GM18499 (cell line): ENCODE measurements at regions not wholly inside any gene's neighbourhood (a gene's known extent, or its start where the extent isn't known, plus 50 kb on each side); places are given as distances from the start of the nearest gene placed in this dataset.
"Not testable (repeated sequence)": the region's sequence is repeated elsewhere in the genome, so short reads cannot be mapped to it uniquely, and the experiment has no call there.

Experiments
- ATAC-seq: cut with Tn5 transposase; IDR thresholded peaks from one replicate; pipeline ENCODE4 v1.9.1; 2021; ENCODE audit warnings: moderate number of reproducible peaks; ENCODE audit not compliant: insufficient read depth, unreplicated experiment

DNA sequence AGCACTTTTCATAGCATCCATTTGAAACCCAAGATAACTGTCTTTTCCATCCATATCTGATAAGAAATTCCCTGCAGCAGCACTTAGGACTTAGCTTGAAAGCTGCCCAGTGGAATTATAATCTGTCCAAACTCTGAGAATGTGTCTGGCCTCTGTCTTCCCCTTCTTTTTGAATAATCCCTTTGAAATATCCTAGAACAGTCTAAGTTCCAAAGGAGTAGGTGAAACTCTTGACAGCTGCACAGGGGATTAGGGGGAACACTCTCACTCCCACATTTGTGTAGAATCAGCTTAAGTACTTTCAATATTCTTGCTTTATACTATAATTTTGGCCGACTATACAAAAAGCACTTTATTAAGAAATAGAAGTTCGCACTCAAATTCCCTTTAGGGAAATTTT lies 157.7 kb downstream of the PAPSS1 start:
- ATAC-seq = no peak

GRCh38 chr4:107561481-107561880 lies 158.6 kb downstream of the PAPSS1 start:
- no peak for ATAC-seq

- no peak for ATAC-seq
These were observed 160.4 kb downstream of the PAPSS1 start for GRCh38 chr4:107559653-107560052.

DNA sequence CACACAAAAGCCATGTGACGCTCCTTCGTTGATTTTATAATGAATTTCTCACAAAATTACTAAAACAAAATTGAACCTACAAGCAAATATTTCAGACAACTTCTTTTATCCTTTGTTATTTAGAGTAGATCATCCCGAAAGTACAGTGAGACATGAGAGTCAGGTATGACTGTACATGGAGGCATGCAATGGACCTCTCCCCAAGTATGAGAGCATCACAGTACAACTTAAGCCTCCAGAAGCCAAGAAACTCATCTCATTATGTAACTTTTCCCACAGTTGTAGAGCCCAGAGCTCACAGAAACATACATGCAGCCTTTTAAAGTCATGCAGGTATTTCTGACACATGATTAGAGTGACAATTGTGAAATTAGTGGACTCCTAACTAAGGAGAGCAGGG lies 167.7 kb downstream of the PAPSS1 start:
- no peak for ATAC-seq

GRCh38 chr4:107548211-107548905 lies 171.7 kb downstream of the PAPSS1 start:
- no peak for ATAC-seq

DNA sequence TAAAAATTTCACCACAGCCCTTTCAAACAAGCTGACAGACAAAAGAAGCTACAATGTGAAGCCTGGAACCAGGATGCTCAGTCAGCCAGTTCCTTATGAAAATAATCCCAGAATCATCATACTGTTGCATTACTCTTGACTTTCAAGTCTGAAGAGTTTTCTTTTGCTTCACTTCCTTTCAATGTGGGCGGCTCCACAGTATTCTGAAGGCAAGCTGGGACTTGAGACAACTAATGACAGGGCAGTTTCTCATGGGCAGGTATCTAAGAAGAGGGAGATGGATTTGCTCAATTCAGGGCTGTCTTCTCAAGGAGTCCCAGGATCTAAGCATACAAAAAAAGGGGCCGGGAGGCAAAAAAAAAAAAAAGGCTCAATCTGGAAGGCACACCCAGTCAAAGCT lies 173.4 kb downstream of the PAPSS1 start:
- no peak for ATAC-seq

DNA sequence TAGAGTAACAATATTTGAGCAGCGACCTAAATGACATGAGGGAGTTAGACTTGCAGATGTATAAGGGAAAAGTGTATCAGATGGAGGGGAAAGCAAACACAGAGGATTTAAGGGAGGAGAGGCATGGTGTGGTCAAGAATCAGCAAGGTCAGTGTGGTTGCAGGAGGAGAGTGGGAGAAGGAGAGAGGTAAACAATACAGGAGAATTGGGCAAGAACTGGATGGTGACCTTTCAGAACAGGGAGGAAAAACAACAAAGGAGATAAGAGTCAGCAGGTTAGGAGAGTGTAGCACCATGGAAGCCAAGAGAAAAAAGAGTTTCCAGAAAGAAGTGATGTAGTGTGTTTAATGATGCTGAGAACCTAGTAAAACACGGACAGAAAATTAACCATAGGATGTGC lies 178.5 kb downstream of the PAPSS1 start:
- no peak for ATAC-seq

- ATAC-seq = no peak
These were observed 188.1 kb downstream of the PAPSS1 start for GRCh38 chr4:107531927-107532326.

GRCh38 chr4:107520368-107520767 lies 199.7 kb downstream of the PAPSS1 start:
- no peak for ATAC-seq

DNA sequence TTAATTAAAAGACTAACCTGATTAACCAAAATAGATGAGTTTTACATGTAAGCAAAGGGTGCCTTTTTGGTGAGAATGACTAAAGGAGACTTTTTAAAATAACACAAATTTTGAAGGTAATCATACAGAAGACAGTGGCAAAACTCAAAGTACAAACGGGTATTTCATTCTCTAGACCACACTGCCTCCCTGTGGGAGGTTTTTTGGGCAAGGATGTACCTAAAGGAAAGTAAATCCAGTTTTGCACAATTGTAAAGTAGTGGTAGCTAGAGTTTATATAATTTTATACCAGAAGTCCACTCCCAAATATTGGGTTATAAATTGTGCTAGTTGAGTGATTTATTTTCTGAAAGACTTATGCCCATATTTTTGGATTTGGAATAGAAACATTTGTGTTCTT lies 201.0 kb downstream of the PAPSS1 start:
- ATAC-seq = no peak

DNA sequence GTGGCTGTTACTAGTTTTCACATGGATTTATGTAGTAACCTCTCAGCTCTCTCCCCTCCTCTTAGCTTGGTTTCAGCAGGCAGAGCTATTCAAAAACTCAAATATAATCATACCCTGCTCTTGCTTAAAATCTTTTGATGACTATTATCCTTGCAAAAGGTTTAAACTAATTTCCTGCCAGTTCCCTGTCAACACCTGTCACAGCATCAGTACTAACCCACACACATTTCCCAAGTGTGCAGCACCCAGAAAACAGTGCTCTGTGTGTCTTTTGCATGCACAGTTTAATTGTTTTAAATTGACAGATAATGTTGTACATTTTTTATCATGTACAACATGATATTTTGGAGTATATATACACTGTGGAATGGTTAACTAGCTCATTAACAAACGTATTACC lies 202.0 kb downstream of the PAPSS1 start:
- ATAC-seq = no peak

- ATAC-seq = no peak
These were observed 207.5 kb downstream of the PAPSS1 start for GRCh38 chr4:107512549-107512948.

- ATAC-seq = no peak
These were observed 210.4 kb downstream of the PAPSS1 start for GRCh38 chr4:107509615-107510014.

DNA sequence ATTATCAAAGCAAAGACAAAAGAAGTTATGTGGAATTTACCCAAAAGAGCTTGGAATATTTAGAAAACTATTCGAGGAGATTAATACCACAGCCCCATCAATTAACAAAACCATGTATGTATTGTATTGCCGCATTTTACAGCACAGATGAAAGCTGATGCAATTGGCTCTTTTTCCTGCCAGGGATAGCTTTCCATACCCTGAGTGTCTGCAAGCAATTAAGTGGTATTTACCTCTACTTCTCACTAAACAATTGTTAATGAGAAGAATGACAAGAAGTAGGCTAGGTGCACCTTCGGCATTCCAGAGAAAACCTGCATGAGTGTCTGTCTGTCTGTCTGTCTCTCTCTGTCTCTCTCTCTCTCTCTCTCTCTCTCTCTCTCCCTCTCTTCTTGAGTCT lies 219.5 kb downstream of the PAPSS1 start:
- no peak for ATAC-seq

DNA sequence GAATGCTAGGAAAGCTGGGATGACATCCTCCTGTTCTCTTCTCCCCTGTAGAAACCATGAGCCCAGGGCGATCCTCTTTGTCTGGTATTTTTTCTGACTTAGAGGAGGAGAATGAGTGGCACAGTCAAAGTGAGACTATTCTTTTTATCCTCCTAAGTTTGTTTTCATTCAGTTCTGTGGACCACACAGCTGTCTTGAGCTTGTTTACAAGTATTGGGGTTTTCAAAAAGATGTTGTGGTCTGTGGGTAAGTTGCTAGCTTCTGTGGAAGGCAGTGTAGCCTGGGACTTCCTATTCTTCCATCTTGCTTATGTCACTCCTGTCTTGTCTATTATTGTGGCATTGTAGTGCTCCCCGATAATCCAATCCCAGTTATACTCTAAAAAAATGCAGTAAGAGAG lies 223.0 kb downstream of the PAPSS1 start:
- peak; percentile 83 for ATAC-seq

GRCh38 chr4:107492566-107492965 lies 227.5 kb downstream of the PAPSS1 start:
- ATAC-seq = no peak

GRCh38 chr4:107490116-107490515 lies 229.9 kb downstream of the PAPSS1 start:
- ATAC-seq = no peak

DNA sequence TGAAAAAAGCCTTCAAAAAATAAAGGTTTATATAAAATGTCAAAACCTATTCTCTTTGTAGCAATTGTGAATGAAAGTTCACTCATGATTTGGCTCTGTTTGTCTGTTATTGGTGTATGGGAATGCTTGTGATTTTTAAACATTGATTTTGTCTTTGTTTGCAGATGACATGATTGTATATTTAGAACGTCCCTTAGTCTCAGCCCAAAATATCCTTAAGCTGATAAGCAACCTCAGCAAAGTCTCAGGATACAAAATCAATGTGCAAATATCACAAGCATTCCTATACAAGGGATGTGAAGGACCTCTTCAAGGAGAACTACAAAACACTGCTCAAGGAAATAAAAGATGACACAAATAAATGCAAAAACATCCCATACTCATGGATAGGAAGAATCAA lies 236.4 kb downstream of the PAPSS1 start:
- not testable (repeated sequence) for ATAC-seq

DNA sequence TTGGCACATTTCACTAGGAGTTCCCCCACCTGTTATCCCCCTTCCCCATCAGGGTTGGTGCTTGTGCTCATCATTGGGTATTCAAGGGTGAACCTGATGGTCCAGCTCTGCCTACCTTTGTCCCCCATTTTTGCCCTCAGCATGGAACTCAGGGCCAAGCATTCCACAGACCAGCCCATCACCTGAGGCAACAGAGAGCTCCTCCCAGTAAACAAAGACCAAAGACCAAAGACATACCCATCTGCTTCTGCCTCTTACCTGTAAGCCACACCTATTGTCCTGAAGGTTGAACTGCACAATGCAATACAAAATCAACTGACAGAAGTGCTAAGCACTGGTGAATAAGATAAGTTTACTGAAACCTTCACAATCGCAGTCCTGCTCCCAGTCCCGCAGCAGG lies 237.5 kb downstream of the PAPSS1 start:
- no peak for ATAC-seq

GRCh38 chr4:107478327-107478980 lies 241.6 kb downstream of the PAPSS1 start:
- no peak for ATAC-seq

DNA sequence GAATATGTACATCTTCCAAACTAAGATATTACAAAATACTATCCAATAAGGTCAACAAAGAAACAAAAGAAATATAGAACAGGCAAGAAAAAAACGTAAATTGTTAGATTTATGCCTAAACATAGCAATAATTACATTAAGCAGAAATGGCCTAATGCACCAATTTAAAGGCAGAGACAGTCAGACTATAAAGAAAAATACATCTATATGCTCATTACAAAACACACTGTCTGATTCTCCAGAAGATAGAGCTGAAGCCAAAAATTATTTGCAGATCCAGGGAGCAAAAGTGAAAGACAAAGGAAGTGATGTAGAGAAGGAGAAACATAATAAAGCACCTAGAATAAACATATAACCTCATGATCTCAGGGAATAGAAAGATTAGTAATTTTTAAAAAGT lies 246.9 kb downstream of the PAPSS1 start:
- no peak for ATAC-seq

DNA sequence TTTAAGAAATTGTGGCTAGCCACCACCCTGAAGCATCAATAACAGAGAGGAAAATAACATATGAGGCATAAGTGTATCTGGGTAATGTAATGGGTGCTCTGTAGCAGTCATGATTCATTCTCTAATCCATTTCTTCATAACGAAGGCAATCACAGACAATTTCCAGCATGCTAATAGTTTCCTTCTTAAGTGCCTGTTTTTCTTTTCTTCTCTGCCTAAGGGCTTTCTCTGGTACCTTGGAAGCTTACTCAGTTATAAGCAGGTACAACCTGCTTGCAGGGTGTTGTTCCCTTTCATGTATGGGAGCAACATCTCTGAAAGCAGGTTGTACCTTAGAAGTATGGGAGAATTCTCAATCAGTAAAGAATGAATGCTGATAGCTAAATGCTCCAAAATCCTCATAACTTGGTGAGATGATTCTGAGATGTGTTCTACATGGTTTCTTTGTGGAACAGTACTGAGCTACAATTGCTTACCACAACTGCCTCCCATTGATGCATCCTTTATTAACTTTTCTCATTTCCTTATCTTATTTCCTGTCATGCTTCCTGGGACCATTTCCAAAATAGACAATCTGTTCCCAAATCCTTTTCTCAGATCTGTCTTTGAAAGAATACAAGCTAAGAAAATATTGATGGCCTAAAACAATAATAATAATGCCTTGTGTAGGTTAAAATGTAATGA lies 247.6 kb downstream of the PAPSS1 start:
- ATAC-seq = no peak
